Epidermal melanocyte (primary cell): ENCODE measurements at regions not wholly inside any gene's neighbourhood (a gene's known extent, or its start where the extent isn't known, plus 50 kb on each side); places are given as distances from the start of the nearest gene placed in this dataset.

Experiments
- DNase-seq: peaks from one replicate; pipeline ENCODE4 v3.0.0; 2011; ENCODE audit warnings: low spot score; ENCODE audit not compliant: insufficient read length

DNA sequence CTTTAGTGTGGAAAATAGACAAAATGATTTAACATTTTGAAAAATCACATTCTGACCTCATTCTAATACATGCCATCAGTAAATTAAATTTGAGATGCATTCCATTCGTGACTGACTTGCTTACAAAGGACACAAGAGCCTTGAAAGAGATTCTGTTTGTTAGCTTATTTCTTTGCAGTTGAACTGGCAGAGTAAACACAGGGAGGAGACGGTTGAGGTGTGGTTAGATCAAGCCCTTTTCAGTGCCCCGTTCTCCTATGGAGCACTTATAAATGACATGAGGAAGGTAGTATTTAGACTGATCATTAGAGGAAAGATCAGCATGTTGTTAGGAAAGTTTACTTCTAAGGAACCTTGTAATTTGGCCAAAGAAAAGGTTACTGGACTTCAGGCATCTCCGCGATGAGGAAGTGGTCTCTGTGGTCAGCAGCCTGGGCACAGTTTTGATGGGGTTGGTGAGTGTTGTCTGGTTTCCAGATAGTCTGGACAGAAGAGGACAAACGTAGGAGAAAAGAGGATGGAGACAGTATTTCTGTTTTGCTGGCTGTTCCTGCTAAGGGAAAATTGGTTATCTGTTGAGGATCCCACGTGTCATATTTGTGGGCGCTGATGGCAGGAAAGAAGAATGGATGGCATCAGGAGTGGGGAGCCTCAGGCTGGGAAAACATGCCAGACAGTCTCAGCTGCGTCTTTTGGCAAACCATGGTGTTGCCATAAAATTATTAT lies 328.9 kb upstream of the TBL1XR1 start:
- DNase-seq, result no peak

DNA sequence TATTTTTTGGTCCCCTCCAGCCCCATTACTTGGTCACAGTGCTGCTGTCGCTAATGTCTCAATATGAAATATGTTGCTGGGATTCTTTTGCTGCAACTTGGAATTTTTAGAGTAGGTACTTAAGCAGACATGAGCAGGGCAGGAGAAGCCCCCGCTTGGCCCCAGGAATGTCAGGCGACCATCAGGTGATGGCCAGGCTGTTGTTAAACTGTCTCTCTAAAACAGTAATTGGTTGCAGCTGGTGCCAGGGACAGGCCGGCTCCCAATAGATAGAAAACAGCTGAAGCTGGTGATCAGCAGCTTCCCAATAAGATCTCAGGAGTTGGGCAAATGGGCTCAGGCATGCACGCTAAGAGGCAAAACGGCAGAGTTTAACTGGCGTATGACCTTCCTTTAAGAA lies 329.9 kb upstream of the TBL1XR1 start:
- DNase-seq, result no peak

DNA sequence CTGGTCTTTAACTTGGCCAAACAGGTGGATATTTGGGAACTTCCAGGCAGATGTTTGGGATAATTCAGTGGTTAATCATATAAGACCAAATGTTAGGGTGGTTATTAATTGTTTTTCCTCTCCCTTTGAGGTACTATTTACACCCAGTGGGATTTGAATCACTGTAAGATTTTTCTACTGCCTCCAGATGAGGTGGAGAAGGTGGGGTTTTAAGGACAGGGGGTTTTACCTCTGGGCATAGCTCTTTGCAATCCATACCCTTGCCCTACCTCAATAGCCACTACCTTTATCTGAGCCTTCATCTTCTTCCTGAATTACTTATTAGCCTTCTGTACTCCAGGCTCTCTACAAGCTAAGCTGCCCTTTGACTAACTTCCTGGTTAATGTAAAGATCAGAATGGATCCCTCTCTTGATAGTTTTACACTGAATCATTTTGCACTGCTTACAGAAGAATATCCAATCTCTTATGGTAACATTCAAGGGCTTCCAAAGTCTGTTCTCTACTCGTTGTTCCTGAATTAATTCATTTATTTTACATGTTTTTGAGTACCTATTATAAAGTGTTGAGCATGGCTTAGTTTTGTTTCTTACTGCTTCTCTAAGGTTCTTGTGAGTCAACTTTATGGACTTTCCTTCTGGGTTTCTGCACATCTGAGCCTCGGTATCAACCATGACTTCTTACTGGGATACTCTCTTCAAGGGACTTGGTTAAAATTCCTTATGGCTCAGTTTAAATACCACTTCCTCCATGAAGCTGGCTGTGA lies 331.2 kb upstream of the TBL1XR1 start:
- no peak for DNase-seq

DNA sequence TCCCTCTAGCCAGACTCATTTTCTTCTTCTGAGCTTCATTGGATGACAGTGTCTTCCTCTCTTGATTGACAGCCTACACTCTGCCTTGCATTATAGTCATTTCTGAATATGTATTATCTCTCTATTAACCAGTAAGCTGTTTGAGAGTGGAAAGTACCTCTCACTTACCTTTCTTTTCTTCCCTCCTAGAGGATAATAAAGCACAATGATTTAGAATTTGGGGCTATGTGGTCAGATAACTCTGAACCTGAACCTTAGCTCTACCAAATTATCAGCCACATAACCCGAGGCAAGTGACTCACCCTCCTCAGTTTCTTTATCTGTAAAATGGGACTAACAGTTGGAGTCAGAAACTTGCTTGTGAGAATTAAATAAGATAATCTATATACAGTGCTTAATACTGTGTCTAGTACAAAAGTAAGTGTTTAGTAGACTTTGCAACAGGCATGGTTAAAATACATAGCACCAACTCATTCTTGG lies 331.8 kb upstream of the TBL1XR1 start:
- no peak for DNase-seq

DNA sequence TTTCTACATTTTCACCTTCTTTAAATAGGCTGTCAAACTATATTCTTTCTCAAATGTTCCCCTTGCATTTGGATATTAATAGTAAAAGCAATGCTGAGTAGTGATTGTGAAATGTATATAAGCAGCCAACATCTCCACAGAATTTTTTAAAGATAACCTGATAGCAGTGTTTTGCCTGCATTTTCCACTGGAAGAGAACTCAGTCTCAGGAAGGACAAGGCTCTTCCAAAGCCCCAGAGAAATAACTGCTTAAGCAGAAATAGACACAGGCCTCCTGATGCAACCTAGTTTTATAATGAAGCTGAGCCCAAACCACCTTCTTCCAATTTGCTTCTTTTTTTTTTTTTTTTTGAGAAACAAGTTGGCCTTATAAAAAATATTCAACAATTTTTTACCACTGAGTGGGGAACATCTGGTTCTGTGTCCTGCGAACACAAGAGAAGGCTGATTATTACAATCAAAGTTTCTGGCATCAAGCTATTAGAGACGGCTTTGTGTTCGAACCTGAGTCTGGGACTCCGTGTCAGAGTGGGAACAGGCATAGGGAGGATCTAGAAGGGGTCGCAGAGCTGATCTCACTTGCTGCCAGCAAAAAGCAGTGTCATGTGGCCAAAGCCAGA lies 332.5 kb upstream of the TBL1XR1 start:
- no peak for DNase-seq

DNA sequence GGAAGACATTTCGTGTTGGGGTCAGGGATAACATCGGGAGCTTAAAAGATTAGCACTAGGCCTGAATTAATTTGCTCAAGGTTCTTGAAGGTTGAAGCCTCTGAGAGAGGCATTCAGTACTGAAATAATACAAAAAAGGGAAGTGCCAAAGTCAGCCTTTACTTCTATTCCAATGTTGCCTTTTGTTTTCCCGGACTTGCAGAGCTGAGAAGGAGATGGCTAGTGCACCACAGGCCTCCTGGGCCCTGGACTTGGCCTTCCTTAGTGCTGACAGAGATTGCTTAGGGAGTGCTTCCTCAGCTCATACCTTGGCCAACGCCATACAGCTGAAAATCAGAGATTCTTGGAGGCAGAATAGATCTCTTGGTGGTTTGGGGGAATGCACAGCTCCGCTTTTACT lies 333.6 kb upstream of the TBL1XR1 start:
- no peak for DNase-seq

DNA sequence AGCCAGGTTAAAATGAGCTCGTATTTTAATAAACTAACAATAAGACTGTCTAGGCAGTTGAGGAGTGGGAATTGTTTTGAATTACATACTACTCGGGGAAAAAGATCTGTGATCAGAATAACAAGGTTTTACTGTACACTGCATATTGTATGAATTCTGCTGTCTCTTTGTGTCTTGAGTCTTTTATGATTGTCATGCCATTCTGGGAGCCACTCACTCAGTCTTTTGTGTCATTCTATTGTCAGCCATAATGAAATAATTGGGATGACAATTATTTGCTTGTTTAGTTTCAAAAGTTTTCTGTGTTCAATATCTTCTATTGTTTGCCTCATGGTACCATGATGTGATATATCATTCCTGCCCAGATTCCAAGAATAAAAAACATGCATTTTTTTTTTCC lies 339.6 kb upstream of the TBL1XR1 start:
- DNase-seq, result no peak

DNA sequence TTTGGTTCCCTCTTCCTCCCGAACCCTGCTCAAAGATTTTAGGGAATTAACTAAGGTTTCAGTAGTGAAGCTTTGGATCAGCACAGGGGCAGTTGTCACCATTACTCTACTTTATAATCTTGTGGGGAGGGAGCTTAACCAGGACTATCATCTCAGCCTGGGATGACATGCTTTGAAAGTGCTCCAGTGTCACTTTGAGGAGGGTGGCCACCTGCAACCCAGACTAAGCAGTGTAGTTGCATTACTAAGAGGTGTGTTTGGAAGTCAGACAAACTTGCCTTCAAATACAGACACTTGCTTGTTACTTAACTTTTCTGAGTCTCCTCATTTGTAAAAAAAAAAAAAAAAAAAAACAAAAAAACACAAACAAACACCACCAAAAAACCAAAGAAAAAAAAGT lies 340.3 kb upstream of the TBL1XR1 start:
- no peak for DNase-seq

DNA sequence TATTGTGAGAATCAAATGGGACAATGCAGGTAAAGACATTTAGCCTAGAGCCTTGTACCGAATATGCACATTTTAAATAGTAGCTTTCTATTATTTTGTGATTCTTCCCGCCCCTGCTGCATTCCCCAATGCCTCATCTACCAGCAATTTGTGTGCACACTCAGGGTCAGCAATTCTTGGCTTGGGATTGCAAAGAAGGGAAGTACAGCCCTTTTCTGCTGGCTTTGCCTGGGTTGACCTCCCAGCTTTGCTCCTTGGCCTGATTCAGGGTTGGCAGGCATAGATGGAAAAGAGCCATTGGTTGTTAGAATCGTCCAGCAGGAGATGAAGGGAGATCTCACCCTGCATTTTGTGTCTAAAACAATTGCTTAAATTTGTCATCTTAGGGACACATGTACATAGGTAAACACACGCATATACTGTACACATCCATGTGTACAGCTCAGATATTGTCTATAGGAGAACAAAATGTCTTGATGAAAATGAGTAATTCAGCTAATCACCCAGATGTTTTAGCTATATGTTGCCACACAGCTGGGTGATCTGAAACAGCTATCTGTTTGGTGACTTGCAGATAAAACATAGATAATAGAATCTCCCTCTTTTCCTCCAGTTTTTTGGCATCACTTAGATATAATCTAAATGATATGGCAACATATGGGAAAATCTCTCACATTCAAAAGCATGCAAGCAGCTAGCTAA lies 340.9 kb upstream of the TBL1XR1 start:
- DNase-seq, result no peak

DNA sequence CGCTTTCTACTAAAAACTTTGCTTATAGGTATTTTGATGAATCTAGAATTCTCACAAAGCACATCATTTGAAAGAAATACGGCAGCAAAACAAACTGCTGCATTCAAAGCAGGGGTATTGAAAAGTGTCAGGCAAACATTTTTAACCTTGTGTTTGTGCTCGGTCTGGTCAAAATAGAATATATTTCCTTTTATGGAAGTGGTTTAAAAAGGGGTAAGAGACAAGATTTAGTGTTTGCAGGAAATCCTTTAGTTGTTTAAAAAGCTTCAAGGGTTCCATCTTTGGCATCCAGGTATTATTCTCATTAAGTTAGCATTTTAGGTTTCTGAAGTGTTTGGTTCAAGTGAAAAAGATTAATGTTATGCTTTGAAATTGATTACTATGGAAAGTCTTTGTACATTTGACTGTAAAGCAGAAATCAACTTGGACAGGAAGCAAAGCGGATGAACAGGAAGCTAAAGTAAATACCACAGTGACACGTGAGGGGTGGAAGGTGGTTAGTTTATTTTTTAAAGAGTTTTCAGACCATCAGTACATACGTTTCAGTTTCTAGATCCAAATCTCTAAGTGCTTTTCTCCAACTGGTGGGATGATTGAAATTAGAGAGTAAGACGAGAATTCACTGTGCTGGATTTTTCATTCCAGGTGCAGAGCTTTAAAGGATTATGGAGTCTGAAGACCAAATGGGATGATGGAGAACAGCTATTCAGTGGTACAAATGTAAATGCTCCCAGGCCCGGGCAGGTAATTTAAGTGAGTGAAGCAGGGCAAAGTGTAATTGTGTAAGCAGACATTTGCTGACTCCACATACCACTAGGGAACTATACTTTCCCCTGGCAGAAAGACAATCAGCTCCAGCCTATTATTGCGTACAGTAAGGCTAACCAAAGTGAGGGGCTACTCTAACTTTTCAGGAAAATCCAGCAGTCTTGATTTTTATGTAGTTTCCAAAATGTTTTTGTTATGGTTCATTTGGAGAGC lies 341.8 kb upstream of the TBL1XR1 start:
- no peak for DNase-seq

DNA sequence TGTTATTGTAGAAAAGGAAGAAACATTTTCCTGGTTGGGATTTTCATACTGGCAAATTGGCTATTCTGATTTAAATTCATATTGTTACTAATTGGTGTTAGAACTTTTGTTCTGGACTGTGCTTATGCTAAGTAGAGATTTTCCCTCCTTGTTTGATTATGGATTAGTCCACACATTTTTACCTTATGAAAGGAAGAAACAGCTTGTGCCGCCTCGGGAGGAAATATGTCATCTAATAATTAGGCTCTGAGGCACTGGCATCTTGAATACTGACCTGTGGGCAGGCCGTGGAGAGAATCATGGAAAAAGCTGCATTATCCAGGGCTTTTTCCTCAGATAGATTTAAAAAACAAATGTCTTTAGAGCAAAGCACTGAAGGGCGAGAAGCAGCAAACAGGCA lies 344.3 kb upstream of the TBL1XR1 start:
- no peak for DNase-seq

DNA sequence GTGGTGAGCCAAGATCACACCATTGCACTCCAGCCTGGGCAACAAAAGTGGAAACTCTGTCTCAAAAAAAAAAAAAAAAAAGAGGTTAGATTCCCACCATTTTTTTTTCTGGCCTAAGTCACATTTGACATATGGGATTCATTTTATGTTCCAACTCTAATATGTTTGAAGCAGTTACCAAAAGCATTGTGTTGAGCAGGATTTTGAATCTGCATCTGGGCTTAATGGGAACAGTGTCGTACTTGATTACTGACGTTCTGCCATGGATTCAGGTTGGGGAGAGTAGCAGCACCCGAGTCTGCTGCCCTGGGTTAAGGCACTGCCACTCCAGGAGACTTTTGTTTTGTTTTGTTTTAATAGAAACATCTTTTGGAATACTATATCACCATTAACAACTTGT lies 348.7 kb upstream of the TBL1XR1 start:
- no peak for DNase-seq

DNA sequence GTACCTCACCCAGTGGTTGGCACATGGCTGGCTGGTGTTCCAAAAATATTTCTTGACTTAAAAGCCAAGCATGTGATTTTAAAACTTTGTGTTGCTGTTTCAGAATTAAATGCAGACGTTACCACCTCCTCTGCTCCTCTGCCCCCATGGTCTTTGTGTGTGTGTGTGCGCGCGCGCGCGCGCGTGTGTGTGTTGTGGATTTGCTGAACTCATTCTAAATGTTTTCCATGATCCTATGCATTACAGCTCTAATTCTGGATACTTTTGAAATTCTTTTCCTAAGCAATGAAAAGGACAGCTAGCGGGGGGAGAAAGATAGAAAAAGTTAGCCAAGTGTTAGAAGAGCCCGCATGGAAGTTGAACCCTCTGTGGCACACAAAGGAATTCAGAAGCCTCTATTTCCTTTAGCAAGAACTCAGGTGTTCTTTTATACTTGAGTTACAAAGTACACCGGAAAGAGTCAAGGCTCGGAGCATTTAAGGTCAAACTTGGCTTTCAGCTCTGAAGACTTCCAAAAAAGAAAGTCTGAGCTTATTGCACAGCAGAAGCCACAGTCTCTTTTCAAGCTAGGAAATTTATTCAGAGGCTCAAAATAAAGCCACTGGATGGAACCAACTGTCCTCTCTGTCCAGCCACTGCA lies 350.5 kb upstream of the TBL1XR1 start:
- DNase-seq, result no peak

DNA sequence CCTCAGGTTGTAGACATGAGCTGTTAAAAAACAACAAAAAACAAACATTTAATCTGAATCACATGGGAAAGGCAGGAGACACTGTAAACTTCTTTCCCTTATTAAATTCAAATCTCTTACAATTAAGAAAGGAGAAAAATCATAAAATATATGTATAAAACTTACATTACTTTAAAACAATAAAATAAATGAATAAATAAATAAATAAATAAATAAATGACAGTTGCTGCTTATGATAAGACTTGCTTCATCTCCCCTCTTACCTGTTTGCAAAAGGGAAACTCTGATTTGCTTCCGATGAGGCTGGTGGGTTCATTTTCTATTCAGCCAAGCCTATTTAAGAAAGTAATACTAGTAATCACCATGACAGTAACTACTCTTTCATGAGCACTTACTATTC lies 353.4 kb upstream of the TBL1XR1 start:
- DNase-seq, result no peak

DNA sequence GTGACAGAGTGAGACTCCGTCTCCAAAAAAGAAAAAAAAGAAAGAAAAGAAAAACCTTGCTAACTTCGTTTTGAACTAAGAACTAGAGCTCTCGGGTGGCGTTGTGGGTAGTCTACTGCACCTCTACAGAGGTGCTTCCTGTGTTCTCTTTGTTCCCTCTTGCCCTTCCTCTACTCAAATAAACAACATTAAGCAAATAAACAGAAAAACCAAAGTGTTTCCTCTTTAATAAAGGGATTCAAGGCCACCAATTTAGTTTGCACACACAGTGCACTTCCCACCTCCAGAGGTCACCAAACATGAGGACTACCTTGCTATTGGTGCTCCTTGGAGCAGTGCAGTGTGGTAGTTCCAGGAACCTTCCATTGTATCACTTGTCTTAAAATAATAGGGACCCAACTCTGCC lies 354.2 kb upstream of the TBL1XR1 start:
- DNase-seq, result no peak

DNA sequence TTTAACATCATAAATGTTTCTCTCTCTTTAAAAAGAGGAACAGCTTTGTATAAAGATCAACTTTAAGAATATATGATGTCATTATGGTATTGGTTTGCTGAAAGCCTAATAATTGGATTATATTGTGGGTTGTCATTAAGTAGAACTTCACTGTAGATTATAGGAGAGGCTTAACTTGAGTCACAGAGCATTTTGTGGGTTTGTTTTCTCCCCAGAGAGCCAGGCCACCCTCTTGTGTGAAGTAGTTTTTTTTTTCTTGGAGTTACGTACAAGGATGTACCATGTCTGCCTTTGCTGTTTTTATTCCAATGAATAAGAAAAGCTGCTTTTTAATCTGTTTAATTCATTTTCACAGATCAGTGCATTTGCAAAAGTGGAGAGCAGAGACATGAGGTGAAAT lies 354.8 kb upstream of the TBL1XR1 start:
- no peak for DNase-seq

DNA sequence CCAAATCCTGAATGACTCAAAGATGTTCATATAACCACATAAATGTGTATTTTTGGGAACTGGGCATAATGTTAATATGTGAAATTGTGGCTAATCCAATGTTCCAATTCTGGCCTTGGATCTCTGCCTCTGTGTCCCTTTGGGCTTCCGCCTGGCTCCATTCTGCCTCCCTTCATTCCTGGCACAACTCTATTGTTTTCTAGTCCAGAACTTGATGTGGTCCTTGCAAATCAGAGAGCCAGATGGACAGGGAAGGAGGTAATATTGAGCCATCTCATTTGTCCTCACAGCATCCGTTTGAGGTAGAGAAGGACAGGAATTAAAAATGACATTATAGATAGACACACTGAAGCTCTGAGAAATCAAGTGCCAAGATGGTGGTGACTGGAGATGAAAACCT lies 355.7 kb upstream of the TBL1XR1 start:
- DNase-seq, result no peak

DNA sequence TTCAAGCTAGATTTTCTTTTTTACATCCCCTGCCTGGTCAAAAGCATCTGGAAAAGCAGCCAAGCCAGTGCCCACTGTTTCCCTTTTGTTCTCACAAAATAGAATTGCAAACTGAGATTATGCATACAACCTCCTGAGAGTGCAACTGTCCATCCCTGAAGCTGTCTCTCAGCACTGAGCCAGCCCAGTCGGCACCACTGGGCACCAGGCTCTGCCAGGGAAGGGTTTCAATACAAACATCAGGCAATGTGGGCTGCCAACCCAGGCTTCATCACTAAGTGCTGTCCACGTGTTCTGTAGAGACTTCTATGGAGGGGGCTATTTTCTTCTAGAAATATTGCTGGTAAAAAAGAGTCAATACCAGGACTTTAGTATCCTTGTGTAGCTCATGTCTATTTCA lies 356.3 kb upstream of the TBL1XR1 start:
- DNase-seq, result no peak

DNA sequence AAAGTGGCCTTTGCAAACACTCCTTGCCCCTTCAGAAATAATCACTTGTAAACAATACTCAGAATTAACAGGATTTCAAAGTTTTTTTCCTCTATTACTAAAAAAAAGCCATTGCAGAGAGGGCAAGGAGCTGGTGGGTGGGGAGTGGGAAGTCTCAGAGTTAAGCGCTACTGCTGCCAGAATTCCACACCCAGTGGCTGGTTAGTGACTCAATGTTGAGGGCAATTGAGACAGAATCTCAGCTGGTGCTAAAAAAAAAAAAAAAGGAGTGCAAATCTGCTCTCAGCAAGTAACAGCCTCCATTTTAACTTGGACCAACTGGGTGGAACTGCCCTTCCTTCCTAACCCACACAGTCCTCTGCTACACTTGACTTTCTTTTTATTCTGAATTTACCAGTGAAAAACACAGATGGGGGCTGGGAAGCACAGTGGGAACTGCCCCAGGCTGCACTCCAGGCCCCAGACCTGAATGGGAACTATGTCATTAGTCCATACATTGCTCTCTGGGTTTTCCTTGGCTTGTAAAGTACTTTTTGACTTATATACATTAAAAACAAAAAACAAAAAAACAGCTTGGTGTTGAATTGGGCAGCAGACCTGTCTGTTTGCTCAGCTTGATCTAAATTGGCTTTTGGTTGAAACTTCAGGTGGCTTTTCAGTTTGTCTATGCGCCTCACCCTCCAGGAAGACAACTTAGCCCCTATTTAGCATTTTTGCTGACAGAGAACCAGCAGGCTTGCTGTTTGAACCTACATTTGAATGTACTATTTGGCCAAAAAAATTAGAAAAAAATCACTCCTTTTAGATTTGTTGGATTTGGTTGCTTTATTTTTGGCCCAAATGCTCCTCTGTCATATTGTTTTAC lies 357.8 kb upstream of the TBL1XR1 start:
- no peak for DNase-seq
